Smooth muscle cell (in vitro differentiated cells): ENCODE measurements at regions not wholly inside any gene's neighbourhood (a gene's known extent, or its start where the extent isn't known, plus 50 kb on each side); places are given as distances from the start of the nearest gene placed in this dataset.

ENCODE experiments used
- DNase-seq: peaks from one replicate; lab custom pipeline; 2025; ENCODE audit not compliant: unreplicated experiment; lab: John Stamatoyannopoulos, UW
- H2AFZ ChIP-seq: fragments of 200-600 bp; sonication (generic); 2 replicates; pipeline ENCODE4 v1.6.0; 2016; ENCODE audit warnings: antibody characterized with exemption, low read depth, mild to moderate bottlenecking
- H3F3A ChIP-seq: fragments of 200-600 bp; sonication (generic); 2 replicates; pipeline ENCODE4 v1.6.0; 2017; ENCODE audit warnings: antibody characterized with exemption, low read depth
- H3K27ac ChIP-seq: fragments of 200-600 bp; sonication (generic); 2 replicates; pipeline ENCODE4 v1.5.1; 2016; ENCODE audit warnings: low read depth, mild to moderate bottlenecking
- H3K27me3 ChIP-seq: fragments of 200-600 bp; sonication (generic); 2 replicates; pipeline ENCODE4 v1.6.1; 2016; ENCODE audit warnings: low read depth, mild to moderate bottlenecking
- H3K36me3 ChIP-seq: fragments of 200-600 bp; sonication (generic); 2 replicates; pipeline ENCODE4 v1.5.1; 2016; ENCODE audit warnings: low read depth
- H3K4me1 ChIP-seq: fragments of 200-600 bp; sonication (generic); 2 replicates; pipeline ENCODE4 v1.5.1; 2016; ENCODE audit warnings: low read depth
- H3K4me2 ChIP-seq: fragments of 200-600 bp; sonication (generic); 2 replicates; pipeline ENCODE4 v1.6.0; 2016; ENCODE audit warnings: mild to moderate bottlenecking
- H3K4me3 ChIP-seq: fragments of 200-600 bp; sonication (generic); 2 replicates; pipeline ENCODE4 v1.5.1; 2016; ENCODE audit warnings: mild to moderate bottlenecking
- H3K79me2 ChIP-seq: fragments of 200-600 bp; sonication (generic); 2 replicates; pipeline ENCODE4 v1.6.0; 2016; ENCODE audit warnings: low read depth, mild to moderate bottlenecking
- H3K9ac ChIP-seq: fragments of 200-600 bp; sonication (generic); 2 replicates; pipeline ENCODE4 v1.6.0; 2016; ENCODE audit warnings: low read depth
- H3K9me3 ChIP-seq: fragments of 200-600 bp; sonication (generic); replicated peaks from 2 replicates; pipeline ENCODE4 v1.5.1; 2016; ENCODE audit warnings: low read depth
- H4K20me1 ChIP-seq: fragments of 200-600 bp; sonication (generic); 2 replicates; pipeline ENCODE4 v1.6.0; 2016; ENCODE audit warnings: low read depth
- CTCF ChIP-seq: fragments of 200-600 bp; sonication (generic); IDR thresholded peaks from 2 replicates; pipeline ENCODE4 v1.5.1; 2017; ENCODE audit warnings: borderline replicate concordance, mild to moderate bottlenecking, antibody characterized with exemption; ENCODE audit not compliant: insufficient read depth, poor library complexity, severe bottlenecking
- WGBS: methylation state at CpG from one replicate; pipeline ENCODE4 v1.1.7; 2016; ENCODE audit warnings: low lambda C conversion rate; 5-methylcytosine and 5-hydroxymethylcytosine counted together

- H3K4me2 ChIP-seq = no peak overlapping the region
- H3F3A ChIP-seq = no peaks in the 10 kb centered on the region
- no peak overlapping the region for H3K9ac ChIP-seq
- no peak for DNase-seq
- H3K27me3 ChIP-seq = no peaks in the 10 kb centered on the region
- H3K9me3 ChIP-seq = no peaks in the 10 kb centered on the region
- TF ChIP-seq CTCF = no peak
- no peaks in the 10 kb centered on the region for H3K79me2 ChIP-seq
- H3K27ac ChIP-seq = no peak overlapping the region
- H3K4me1 ChIP-seq = no peaks in the 10 kb centered on the region
- H2AFZ ChIP-seq = no peak overlapping the region
- H3K4me3 ChIP-seq = no peak overlapping the region
- WGBS = 93% methylated on average over 1 of the region's 1 CpG
- no peaks in the 10 kb centered on the region for H4K20me1 ChIP-seq
- H3K36me3 ChIP-seq = no peaks in the 10 kb centered on the region
Measured at GRCh38 chr2:176692533-176692932, 423.3 kb downstream of the MTX2 start.

GRCh38 chr2:176699098-176699497 is 429.9 kb downstream of the MTX2 start:
- no peaks in the 10 kb centered on the region for H3K36me3 ChIP-seq
- H2AFZ ChIP-seq = no peak overlapping the region
- no peaks in the 10 kb centered on the region for H3K79me2 ChIP-seq
- H3F3A ChIP-seq = no peaks in the 10 kb centered on the region
- H3K9me3 ChIP-seq = no peaks in the 10 kb centered on the region
- no peaks in the 10 kb centered on the region for H4K20me1 ChIP-seq
- no peak overlapping the region for H3K4me3 ChIP-seq
- H3K27ac ChIP-seq = no peak overlapping the region
- DNase-seq = no peak
- H3K4me2 ChIP-seq = no peak overlapping the region
- no peaks in the 10 kb centered on the region for H3K4me1 ChIP-seq
- TF ChIP-seq CTCF = no peak
- H3K27me3 ChIP-seq = no peaks in the 10 kb centered on the region
- H3K9ac ChIP-seq = no peak overlapping the region

- TF ChIP-seq CTCF = no peak
- no peaks in the 10 kb centered on the region for H3K4me1 ChIP-seq
- no peaks in the 10 kb centered on the region for H3F3A ChIP-seq
- H4K20me1 ChIP-seq = no peaks in the 10 kb centered on the region
- DNase-seq = no peak
- H3K9me3 ChIP-seq = no peaks in the 10 kb centered on the region
- H2AFZ ChIP-seq = no peak overlapping the region
- H3K4me2 ChIP-seq = no peak overlapping the region
- no peak overlapping the region for H3K4me3 ChIP-seq
- H3K79me2 ChIP-seq = no peaks in the 10 kb centered on the region
- H3K9ac ChIP-seq = no peak overlapping the region
- no peaks in the 10 kb centered on the region for H3K27me3 ChIP-seq
- H3K27ac ChIP-seq = no peak overlapping the region
- H3K36me3 ChIP-seq = no peaks in the 10 kb centered on the region
Measured at GRCh38 chr2:176699644-176700043, 430.4 kb downstream of the MTX2 start.

GRCh38 chr2:176702131-176702530 is 432.9 kb downstream of the MTX2 start:
- WGBS = 92% methylated on average over 1 of the region's 1 CpG
- H4K20me1 ChIP-seq = no peaks in the 10 kb centered on the region
- no peaks in the 10 kb centered on the region for H3K9me3 ChIP-seq
- no peak for DNase-seq
- no peaks in the 10 kb centered on the region for H3K79me2 ChIP-seq
- no peak overlapping the region for H3K27ac ChIP-seq
- TF ChIP-seq CTCF = no peak
- no peak overlapping the region for H3K9ac ChIP-seq
- no peaks in the 10 kb centered on the region for H3K4me1 ChIP-seq
- no peaks in the 10 kb centered on the region for H3K27me3 ChIP-seq
- no peak overlapping the region for H3K4me3 ChIP-seq
- H3F3A ChIP-seq = no peaks in the 10 kb centered on the region
- H3K4me2 ChIP-seq = no peak overlapping the region
- no peaks in the 10 kb centered on the region for H3K36me3 ChIP-seq
- no peak overlapping the region for H2AFZ ChIP-seq
